Activated gamma-delta T cell (primary cell): ENCODE measurements at regions not wholly inside any gene's neighbourhood (a gene's known extent, or its start where the extent isn't known, plus 50 kb on each side); places are given as distances from the start of the nearest gene placed in this dataset.
A peak's percentile ranks its signal among the peaks of the same experiment; 100 is the strongest.

ENCODE experiments used
- DNase-seq: peaks from one replicate; lab custom pipeline; 2025; lab: John Stamatoyannopoulos, UW

DNA sequence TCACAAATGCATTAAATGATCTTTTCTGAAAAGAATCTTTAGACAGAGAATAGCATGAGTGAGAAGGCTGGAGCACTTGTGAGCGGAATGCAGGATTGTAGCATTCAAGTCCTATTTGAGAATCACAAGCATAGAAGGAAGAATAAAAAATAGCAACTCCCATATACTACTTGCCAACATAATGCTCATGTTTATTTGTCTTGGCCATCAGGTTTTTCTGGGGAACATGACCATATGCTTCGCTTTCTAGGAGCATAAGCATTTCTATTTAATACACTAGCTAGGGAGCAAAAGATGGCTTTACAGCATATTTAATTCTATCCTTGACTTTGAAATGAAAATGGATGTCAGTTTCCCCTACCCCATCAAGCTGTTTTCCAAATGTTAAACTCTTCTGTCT lies 170.3 kb upstream of the MITF start:
- no peak for DNase-seq

DNA sequence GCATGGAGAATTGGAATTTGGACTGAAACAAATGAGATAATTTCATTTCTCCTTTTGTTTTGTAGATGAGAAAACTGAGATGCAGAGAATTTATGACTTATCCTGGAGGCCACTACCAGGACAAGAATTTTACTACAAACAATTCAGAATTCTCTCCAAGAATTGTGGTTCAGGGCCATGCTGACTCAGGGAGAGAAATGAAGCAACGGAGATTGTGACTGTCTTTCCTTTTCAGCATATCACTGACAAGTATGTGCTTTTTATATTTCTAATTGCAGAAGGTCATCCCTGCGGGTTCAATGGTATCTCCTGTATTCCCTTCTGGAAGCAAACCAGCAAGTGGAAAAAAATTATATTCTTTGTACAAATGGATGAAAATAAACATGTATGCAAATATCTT lies 170.8 kb upstream of the MITF start:
- no peak for DNase-seq

DNA sequence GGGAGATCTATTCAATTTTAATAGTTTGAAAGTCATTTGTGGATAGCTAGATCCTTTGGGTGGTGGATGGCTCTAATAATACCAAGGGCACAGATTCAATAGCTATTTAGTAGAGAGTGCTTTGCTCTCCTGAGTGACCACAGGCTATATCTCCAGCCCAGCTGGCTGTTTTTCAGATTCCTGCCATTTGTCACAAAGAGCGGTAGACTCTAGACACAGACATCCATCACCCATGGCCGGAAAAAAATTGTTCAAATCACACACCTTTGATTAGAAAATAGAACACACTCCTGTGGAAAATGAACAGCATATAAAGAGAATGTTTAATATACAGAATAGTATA lies 171.6 kb upstream of the MITF start:
- DNase-seq = no peak

DNA sequence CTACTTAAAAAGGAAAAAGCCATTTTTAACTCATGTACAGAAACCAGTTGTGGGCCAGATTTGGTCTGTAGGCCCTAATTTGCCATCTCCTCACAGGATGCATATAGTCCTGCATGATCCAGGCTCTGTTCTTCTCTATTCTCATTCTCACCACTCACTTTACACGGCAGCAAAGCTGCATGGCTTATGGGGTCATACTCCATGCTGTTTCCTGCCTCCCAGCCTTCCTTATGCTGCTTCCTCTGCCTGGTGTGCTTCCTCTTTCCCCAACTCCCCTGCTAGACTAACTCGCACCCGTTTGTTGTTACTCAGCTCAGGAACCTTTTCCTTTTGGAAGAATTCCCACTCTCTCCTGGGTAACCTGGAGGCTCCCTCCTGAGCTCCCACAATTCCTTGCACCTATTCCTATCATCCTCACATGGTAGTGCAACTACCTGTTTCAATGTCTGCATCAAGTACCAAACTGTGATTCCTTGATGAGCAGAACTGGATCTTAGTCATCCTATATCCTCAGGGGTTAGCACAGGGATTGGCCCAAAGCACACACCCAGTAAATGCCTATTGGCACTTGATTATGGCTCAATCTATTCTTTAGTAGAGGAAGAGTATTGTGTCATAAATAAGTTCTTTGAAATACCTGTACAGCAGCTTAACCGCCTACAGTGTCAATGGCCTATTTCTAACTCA lies 172.1 kb upstream of the MITF start:
- no peak for DNase-seq

DNA sequence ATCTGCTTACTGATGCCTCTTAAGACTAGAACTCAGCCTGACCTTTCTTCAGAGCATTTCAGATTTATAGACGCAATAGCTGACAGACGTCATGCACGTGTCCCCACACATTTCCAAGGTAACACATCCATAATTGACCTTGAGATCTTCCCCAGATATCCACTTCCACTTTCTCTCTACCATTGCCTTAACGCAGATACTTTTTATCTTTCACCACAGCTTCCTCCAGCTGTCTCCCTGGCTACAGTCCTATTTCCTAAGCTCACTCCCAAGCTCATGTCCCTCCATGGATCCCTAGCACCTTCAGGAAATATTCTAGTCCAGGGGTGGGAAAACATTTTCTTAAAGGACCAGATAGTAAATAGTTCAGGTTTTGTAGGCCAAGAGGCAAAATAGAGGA lies 173.0 kb upstream of the MITF start:
- no peak for DNase-seq

DNA sequence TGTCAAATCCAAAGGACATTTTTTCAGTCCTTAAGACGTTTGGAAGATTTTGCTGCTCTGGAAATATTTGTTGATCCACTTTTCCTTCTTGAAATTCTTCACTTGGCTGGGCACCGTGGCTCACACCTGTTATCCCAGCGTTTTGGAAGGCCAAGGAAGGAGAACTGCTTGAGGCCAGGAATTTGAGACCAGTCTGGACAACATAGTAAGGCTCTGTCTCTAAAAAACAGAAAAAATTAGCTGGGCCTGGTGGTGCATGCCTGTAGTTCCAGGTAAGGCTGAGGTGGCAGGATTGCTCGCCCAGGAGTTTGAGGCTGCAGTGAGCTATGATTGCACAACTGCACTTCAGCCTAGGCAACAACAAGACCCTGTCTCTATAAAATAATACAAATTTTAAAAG lies 173.9 kb upstream of the MITF start:
- DNase-seq = no peak

DNA sequence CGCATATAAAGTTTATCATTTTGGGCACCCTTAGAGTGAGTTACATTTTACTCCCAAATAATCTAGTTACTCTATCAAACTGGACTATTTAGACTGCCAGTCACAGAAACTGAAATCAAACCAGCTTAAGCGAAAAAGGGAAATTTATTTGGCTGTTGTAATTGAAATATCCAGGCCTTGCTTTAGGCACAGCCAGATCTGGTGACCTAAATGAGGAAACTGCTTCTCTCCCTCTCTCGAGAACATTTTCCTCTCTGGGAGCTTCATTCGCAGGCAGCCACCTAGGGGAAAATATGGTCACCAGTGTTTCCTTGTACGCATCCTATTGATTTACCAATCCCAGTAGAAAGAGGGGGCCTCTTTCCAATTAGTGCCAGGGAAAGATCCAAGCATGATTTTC lies 175.3 kb upstream of the MITF start:
- no peak for DNase-seq

DNA sequence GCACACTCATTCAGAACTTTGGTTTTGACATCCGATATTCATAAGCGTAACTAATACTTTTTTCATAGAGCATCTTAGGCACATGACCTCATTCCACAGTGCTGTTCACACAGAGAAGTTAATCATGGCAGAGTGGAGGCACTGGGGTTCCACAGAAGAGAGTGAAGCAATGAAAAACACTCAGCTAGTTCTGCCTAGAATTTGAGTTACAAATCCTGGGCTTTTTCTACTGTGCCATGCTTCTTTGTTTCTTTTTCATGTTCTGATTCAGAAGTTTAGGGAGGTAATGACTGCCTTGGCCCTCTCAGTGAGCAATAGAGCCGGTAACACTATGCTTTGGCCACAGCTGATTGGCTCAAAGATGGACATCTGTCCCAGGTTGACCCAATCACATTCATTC lies 176.1 kb upstream of the MITF start:
- no peak for DNase-seq

DNA sequence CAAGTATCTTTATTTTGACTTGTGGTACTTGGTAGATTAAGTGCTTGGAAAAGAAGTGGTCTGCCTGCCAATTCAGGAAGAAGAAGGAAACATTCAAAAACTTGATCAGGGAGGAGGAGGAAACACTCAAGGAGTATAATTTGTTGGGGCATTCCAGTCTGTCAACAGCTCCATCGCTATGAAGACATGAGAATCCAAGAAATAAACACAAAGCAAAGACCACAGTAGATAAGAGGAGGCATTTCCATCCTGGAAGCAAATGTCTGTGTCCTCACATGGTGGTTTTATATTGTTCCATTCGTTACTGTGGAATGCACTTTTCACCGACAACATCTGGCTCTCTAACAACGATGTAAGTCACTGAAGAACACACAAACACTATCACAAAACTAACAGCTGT lies 176.1 kb upstream of the FRMD4B start:
- DNase-seq = no peak

DNA sequence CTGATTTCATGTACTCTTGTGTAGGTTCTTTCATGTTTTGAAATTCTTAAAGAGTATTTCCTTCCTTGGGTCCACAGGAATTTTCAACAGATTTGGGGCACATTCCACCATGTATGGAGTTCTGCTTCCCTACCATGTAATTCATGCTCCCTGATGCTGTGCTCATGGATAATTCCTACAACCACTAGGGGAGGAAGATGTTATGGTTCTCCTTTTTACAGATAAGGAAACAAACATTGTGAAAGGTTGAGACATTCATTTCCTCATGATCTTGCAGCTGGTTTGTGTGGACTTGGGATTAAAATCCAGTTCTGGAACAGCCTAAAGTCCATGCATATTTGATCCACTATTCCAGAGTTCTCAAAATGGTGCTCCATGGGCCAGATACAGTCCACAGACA lies 174.9 kb upstream of the FRMD4B start:
- DNase-seq = no peak

DNA sequence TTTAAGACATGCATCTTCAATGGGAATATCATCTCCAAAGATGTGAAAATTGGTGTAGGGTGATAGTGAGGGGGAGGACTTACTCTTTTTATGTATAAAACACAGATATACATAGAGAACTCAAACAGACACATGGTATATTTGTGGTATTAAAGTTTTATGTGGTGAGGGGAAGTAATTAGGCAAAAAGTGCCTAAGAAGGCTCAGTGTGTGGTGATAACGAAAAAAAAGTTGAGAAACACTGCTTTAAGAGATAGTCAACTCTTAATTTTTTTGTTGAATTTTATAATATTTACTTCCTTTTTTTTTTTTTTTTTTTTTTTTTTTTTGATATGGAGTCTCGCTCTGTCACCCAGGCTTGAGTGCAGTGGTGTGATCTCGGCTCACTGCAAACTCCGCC lies 174.2 kb upstream of the FRMD4B start:
- no peak for DNase-seq

DNA sequence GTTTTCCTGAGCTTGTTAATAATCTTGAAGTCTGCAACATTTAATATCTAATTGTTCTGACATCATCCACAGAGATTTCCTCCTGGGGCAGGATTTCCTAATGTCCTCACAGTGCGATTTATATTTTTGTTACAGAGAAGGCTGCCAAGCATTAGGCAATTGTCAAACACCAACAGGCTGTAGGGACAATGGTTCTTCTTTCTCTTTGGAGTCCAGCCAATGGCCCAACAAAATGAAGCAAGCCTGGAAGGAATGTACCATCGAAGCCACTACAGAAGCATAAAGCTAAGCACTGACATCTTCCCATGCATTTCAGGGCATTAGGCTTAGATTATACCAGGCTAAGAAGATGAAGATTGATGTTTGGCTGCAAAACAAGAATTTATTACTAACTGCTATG lies 173.0 kb upstream of the FRMD4B start:
- DNase-seq = no peak

DNA sequence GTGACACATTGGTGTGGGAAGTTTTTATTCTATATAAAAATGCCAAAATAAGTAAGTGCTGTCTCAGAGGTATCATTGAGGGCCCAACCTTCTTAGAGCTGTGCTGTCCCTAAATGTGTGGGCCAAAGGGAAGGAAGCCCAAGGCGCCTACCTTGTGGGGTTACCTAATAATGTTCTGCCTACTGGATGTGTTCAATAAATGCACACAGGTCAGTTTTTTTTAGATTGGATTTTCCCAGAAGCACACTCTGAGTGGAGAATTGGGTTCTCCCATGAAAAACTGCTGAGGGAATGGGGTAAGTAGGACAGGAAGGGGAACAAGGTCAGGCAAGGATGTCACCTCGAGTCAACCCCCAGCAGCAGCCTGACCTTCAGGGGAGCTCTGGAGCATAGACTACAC lies 168.7 kb upstream of the FRMD4B start:
- no peak for DNase-seq

DNA sequence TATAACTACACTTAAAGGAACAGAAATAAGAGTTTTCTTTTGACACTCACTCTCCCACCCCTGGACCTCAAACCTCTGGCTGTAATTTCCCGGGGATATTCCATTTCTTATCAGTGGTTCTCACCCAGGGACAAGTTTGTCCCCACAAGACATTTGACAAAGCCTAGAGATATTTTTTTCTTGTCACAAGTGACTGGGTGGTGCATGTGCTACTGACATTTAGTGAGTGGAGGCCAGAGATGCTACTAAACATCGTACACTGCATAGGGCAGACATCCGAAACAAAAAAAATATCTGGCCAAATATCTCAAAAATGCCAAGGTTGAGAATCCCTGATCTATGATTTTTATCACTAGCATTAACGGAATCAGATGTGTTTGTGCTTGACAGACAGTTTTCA lies 168.0 kb upstream of the FRMD4B start:
- no peak for DNase-seq

DNA sequence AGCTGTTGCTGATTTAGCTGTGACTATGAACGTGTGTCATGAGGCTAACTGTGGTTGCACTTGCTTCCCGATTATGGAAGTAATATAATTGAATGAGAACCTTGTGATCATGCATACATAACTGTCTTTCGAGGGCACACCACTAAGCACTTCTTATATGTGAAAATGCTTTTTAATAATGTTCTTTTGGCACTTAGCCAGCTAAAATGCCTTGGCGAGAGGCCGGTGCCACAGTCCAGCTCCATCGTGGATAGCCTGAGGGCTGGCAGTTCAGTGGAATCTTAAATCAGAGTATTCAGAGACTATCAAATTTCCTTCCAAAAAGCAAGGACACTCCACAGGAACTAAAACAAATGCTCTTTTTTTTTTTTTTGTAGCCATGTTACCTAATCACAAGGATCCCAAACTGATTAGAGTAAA lies 161.6 kb upstream of the FRMD4B start:
- DNase-seq = no peak

DNA sequence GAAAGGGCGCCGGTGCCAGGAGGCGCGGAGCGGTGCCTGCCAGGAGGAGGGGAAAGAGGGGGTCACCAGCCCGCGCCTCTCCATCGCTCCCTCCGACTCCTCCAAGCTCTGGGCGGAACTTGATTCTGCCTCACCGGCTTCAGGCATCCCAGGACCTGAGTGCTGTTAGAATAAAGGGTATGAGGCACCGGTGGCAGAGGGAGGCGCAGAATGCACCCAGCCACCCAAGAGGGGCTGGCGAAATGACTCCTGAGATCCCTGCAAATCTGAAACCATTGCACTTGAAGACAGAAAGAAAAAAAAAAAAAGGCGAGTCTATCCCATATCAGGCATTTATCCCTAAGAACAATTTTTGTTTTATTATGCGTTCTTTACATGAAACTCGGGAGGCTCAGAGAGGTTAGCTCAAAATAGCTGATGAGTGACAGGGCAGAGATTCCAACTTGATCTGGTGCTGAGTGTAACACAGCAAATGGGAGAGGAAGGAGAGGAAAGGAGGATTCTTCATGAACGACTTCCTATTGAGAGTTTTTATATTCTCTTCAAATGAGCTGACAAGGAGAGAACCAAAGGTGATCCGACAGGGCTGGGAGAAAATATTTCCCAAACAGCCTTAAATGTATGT lies 157.0 kb upstream of the FRMD4B start:
- DNase-seq = no peak

DNA sequence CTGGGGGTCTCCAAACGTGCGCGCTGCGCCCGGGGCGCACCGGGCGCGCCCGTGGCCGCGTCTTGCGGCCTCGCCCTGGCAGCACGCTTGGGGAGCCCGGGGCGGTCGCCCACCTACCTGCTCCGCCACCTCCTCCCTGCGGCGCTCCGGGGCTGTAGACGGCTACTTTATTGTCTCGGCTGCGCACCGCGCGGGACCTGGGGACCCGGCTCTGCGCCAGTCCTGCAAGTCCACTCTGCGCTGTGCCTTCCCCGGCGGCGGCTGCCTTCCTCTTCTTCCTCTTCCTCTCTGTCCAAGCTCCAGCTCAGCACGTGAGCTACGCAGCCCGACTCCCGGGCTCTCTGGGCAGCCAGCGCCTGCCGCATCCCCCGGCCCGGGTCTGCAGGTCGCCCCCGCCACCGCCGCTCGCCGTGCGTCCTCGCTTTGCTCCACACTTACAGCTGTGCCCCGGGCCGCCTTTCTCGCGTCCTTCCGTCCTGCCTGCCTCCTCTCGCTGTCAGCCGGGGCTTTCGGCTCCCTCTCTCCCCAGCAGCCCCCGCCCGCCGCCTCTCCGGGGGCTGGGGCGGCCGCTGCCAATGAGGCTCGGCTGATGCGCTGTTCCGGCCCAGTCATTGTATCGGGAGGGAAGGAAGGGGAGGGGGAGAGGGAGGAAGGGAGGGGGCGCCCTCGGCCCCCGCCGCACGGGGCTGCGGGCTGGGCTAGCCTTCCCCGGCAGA lies 156.4 kb upstream of the FRMD4B start:
- DNase-seq = peak; percentile 3

DNA sequence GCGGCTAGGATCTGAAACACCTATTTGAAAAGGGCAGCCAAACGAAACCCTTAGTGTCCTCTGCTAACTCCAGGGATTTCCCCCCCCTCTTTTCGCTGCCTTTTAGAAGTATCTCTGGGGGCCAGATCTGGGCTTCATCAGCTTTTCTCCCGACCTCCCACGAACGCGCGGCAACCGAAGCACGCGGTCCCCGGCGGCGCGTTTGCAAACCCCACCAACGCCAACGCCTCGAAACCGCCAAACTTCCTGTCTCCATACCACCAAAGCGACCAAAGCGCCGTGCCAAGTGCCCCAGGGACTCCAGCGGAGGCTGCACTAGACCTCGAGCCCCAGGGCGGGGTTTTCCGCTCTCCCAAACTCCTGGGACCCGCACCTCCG lies 155.8 kb upstream of the FRMD4B start:
- DNase-seq = no peak

DNA sequence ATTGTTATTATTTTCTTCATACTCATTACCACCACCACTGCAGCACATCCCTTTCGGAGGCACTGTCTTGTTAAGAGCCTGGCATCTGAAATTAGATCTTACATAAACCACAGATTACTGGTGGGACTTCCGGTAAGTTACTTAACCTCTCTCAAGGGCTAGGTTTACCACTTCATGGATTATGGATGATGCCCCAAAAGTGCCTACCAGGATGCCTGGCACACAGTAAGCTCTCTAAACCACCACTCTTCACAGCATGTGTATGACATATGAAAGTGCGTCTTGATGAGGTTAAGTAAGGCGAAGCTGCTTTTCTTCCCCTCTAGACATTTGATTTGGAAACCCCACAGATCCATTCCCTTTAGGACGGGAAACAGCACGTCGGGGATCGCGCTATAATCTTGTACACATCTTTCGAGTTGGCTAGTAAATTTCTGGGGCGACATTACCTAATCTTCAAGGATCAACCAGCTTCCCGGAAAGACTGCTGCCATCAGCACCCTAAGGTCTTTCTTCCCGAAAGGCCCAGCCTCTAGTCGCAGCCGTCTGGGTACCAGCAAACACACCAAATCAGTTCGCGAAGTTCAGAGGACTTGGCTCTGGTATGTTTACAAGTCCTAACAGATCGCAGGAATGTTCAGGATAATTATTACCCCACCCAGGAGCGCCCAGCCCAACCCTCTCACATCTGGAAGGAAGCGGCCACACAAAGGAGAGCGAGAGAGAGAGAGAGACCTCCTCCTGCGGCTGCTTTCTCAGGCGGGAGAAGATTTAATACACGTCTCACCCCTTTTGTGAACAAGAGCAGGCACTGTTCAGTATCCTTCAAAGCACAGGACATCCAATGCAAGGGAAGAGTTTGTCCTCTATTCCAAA lies 155.1 kb upstream of the FRMD4B start:
- DNase-seq = no peak

DNA sequence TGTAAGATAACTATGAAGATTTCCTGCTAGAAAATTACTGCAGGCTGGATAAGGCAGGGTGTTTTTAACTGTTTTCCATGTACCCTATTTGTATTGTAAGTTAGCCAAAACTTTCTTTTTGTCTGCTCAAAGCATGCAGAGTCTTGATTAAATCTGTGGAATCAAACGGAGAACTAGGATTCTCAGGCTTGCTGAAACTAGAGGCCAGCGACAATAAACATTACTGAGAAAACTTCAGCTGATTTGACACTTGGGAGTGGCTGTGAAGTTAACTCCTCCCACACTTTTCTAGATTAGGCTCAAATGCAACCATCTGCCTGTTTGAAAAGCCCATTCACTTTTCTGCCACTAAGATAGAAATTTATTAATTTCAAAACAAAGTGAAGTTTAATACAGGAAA lies 153.2 kb upstream of the FRMD4B start:
- DNase-seq = no peak

DNA sequence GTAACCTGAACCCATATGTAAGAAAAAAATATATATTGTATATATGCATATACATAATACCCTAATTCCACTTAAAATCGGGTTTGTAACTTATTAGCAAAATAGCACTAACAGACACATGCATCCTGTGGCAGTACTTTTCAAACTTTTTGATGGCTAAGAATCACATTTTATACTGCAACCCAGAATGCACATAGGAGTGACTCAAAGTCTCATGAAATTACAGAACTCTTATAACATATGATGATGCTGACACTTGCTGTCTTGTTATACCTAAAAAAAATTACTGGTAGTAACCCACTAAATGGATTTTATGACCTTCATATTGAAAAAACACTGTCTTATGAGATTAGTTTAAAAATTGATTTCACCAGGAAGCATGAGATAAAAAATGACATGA lies 152.4 kb upstream of the FRMD4B start:
- no peak for DNase-seq

DNA sequence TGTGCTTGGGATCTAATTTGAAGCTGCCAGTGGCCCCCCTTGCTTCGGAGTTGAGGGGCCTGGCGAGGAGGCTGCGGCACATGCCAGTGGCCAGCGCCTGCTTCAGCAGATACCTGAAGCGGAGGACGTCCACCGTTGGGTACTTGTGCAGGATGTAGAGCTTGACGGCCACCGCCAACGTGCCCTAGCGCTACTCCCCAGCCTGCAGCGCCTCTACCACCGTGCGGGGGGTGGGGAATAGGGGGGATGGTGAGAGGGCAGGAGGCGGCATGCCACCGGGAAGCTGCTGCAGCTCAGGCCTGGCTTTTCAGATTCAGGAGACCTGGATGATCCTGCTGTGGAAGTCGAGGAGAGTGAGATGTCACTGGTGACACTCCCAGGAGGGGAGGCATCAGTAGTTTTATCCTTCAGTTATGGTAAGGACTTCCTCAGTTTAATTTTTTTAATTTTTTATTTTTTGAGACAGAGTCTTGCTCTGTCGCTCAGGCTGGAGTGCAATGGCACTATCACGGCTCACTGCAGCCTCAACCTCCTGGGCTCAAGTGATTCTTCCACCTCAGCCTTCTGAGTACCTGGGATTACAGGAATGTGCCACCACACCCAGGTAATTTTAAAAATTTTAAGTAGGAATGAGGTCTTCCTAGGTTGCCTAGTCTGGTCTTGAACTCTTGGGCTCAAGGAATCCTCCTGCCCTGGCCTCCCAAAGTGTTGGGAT lies 150.6 kb upstream of the FRMD4B start:
- DNase-seq = peak; percentile 3
